ENCODE measurements at regions not wholly inside any gene's neighbourhood (a gene's known extent, or its start where the extent isn't known, plus 50 kb on each side); places are given as distances from the start of the nearest gene placed in this dataset.

GRCh38 chr1:5756434-5757186 lies 235.6 kb downstream of the NPHP4 start:
- Histone ChIP-seq H3K79me2 (ENCODE audit: insufficient read depth, low read length) (no peaks in the 10 kb centered on the region), H3K4me2 (ENCODE audit: insufficient read depth, low read length) (no peak overlapping the region), H3K27ac (ENCODE audit: low read depth, low read length) (no peak overlapping the region), H3K9me3 (ENCODE audit: low read depth, low read length) (no peaks in the 10 kb centered on the region), H2AFZ (ENCODE audit: low read length) (no peak overlapping the region), H3K36me3 (ENCODE audit: insufficient read depth, low read length) (no peaks in the 10 kb centered on the region), H3K4me3 (ENCODE audit: insufficient read depth, low read length) (no peak overlapping the region), H3K4me1 (ENCODE audit: insufficient read depth, low read length) (no peaks in the 10 kb centered on the region), H4K20me1 (ENCODE audit: insufficient read depth, low read length) (no peaks in the 10 kb centered on the region), H3K27me3 (ENCODE audit: insufficient read depth, low read length) (no peaks in the 10 kb centered on the region)
- no peak for TF ChIP-seq CTCF (IDR thresholded peaks at IDR 0.05; ENCODE audit: extremely low read depth, low read depth, low read length)
- DNase-seq (ENCODE audit: insufficient read length, low spot score, missing footprints) = no peak

GRCh38 chr1:5755552-5756125 lies 236.6 kb downstream of the NPHP4 start:
- Histone ChIP-seq H3K27ac (ENCODE audit: low read depth, low read length) (no peak overlapping the region), H3K79me2 (ENCODE audit: insufficient read depth, low read length) (no peaks in the 10 kb centered on the region), H3K36me3 (ENCODE audit: insufficient read depth, low read length) (no peaks in the 10 kb centered on the region), H3K4me2 (ENCODE audit: insufficient read depth, low read length) (no peak overlapping the region), H3K4me1 (ENCODE audit: insufficient read depth, low read length) (no peaks in the 10 kb centered on the region), H3K4me3 (ENCODE audit: insufficient read depth, low read length) (no peak overlapping the region), H2AFZ (ENCODE audit: low read length) (no peak overlapping the region), H4K20me1 (ENCODE audit: insufficient read depth, low read length) (no peaks in the 10 kb centered on the region), H3K9me3 (ENCODE audit: low read depth, low read length) (no peaks in the 10 kb centered on the region), H3K27me3 (ENCODE audit: insufficient read depth, low read length) (no peaks in the 10 kb centered on the region)
- TF ChIP-seq CTCF (IDR thresholded peaks at IDR 0.05; ENCODE audit: extremely low read depth, low read depth, low read length) = no peak
- peak; percentile 68 for DNase-seq (ENCODE audit: insufficient read length, low spot score, missing footprints)

- no peak for TF ChIP-seq CTCF (IDR thresholded peaks at IDR 0.05; ENCODE audit: extremely low read depth, low read depth, low read length)
- no peaks in the 10 kb centered on the region for H3K79me2 ChIP-seq (ENCODE audit: insufficient read depth, low read length)
- H3K9me3 ChIP-seq (ENCODE audit: low read depth, low read length) = no peaks in the 10 kb centered on the region
- H4K20me1 ChIP-seq (ENCODE audit: insufficient read depth, low read length) = no peaks in the 10 kb centered on the region
- H3K4me1 ChIP-seq (ENCODE audit: insufficient read depth, low read length) = no peaks in the 10 kb centered on the region
- H3K4me2 ChIP-seq (ENCODE audit: insufficient read depth, low read length) = no peak overlapping the region
- H3K4me3 ChIP-seq (ENCODE audit: insufficient read depth, low read length) = no peak overlapping the region
- H3K36me3 ChIP-seq (ENCODE audit: insufficient read depth, low read length) = no peaks in the 10 kb centered on the region
- H3K27ac ChIP-seq (ENCODE audit: low read depth, low read length) = no peak overlapping the region
- H2AFZ ChIP-seq (ENCODE audit: low read length) = no peak overlapping the region
- DNase-seq (ENCODE audit: insufficient read length, low spot score, missing footprints) = peak; percentile 50
- no peaks in the 10 kb centered on the region for H3K27me3 ChIP-seq (ENCODE audit: insufficient read depth, low read length)
These were observed 237.2 kb downstream of the NPHP4 start for GRCh38 chr1:5754817-5755551.
